Liver (tissue), 8 donors: ENCODE measurements at regions not wholly inside any gene's neighbourhood (a gene's known extent, or its start where the extent isn't known, plus 50 kb on each side); places are given as distances from the start of the nearest gene placed in this dataset.
A peak's percentile ranks its signal among the peaks of the same experiment; 100 is the strongest.

Experiments used
- DNase-seq: peaks from one replicate; pipeline ENCODE4 v3.0.0-alpha.2; 2017; ENCODE audit warnings: low spot score
- H3K27ac ChIP-seq, 2 donors: one replicate each; pipeline ENCODE4 v1.7.0; 2013; ENCODE audit warnings: inconsistent platforms in 2 of 2, low read length in 2 of 2, control low read depth in 1 of 2, low read depth in 1 of 2, mild to moderate bottlenecking in 1 of 2
- H3K27me3 ChIP-seq, 4 donors: one replicate each; pipeline versions ENCODE4 v1.6.1 to v1.7.0; 2013; ENCODE audit warnings: low read length in 3 of 4, inconsistent platforms in 1 of 4, mild to moderate bottlenecking in 1 of 4, moderate library complexity in 1 of 4; ENCODE audit not compliant: control insufficient read depth in 4 of 4, insufficient read depth in 4 of 4
- H3K36me3 ChIP-seq, 4 donors: one replicate each; pipeline versions ENCODE4 v1.6.1 to v1.7.0; 2013; ENCODE audit warnings: low read length in 3 of 4, mild to moderate bottlenecking in 3 of 4, low read depth in 1 of 4, moderate library complexity in 1 of 4; ENCODE audit not compliant: control insufficient read depth in 4 of 4, insufficient read depth in 3 of 4
- H3K4me1 ChIP-seq, 4 donors: one replicate each; pipeline versions ENCODE4 v1.6.1 to v1.7.0; 2013; ENCODE audit warnings: low read length in 3 of 4, mild to moderate bottlenecking in 3 of 4, moderate library complexity in 1 of 4; ENCODE audit not compliant: control insufficient read depth in 4 of 4, insufficient read depth in 4 of 4
- H3K4me3 ChIP-seq, 3 donors: one replicate each; pipeline versions ENCODE4 v1.6.1 to v1.7.0; 2013; ENCODE audit warnings: low read length in 3 of 3, control low read depth in 1 of 3, low read depth in 1 of 3, mild to moderate bottlenecking in 1 of 3
- H3K9ac ChIP-seq, 2 donors: one replicate each; pipeline ENCODE4 v1.7.0; 2013; ENCODE audit warnings: low read length in 2 of 2, mild to moderate bottlenecking in 2 of 2, moderate library complexity in 2 of 2, control low read depth in 1 of 2, low read depth in 1 of 2
- H3K9me3 ChIP-seq, 4 donors: one replicate each; pipeline versions ENCODE4 v1.6.1 to v1.7.0; 2013; ENCODE audit warnings: low read length in 3 of 4; ENCODE audit not compliant: control insufficient read depth in 4 of 4
- EGR1 ChIP-seq, 2 donors: IDR thresholded peaks; 2 replicates each; pipeline ENCODE4 v1.6.1; 2016 to 2018; ENCODE audit warnings: antibody characterized with exemption in 2 of 2, low read depth in 2 of 2
- FOXA1 ChIP-seq: IDR thresholded peaks from 2 replicates; pipeline ENCODE4 v1.6.1; 2016; ENCODE audit warnings: antibody characterized with exemption
- FOXA2 ChIP-seq: IDR thresholded peaks from 2 replicates; pipeline ENCODE4 v1.6.1; 2016; ENCODE audit warnings: antibody characterized with exemption
- GABPA ChIP-seq, 2 donors: IDR thresholded peaks in 1 of 2; conservative IDR thresholded peaks in 1 of 2; 2 replicates each; pipeline ENCODE4 v1.6.1; 2016; ENCODE audit warnings: antibody characterized with exemption in 2 of 2, mild to moderate bottlenecking in 1 of 2, moderate library complexity in 1 of 2
- HNF4A ChIP-seq, 2 donors: conservative IDR thresholded peaks; 2 replicates each; pipeline ENCODE4 v1.6.1; 2016; ENCODE audit warnings: antibody characterized with exemption in 2 of 2, mild to moderate bottlenecking in 2 of 2
- HNF4G ChIP-seq: IDR thresholded peaks from 2 replicates; pipeline ENCODE4 v1.6.1; 2016; ENCODE audit warnings: antibody characterized with exemption
- JUND ChIP-seq, 2 donors: IDR thresholded peaks; 2 replicates each; pipeline ENCODE4 v1.6.1; 2016; ENCODE audit warnings: antibody characterized with exemption in 2 of 2
- NR2F2 ChIP-seq: IDR thresholded peaks from 2 replicates; pipeline ENCODE4 v1.6.1; 2016; ENCODE audit warnings: antibody characterized with exemption
- RAD21 ChIP-seq, 2 donors: IDR thresholded peaks; 2 replicates each; pipeline ENCODE4 v1.6.1; 2016; ENCODE audit warnings: antibody characterized with exemption in 2 of 2, mild to moderate bottlenecking in 2 of 2
- RXRA ChIP-seq, 2 donors: IDR thresholded peaks; 2 replicates each; pipeline ENCODE4 v1.6.1; 2017 to 2018; ENCODE audit warnings: antibody characterized with exemption in 2 of 2, mild to moderate bottlenecking in 1 of 2
- SP1 ChIP-seq: IDR thresholded peaks from 2 replicates; pipeline ENCODE4 v1.6.1; 2018; ENCODE audit warnings: antibody characterized with exemption, mild to moderate bottlenecking
- TAF1 ChIP-seq: conservative IDR thresholded peaks from 2 replicates; pipeline ENCODE4 v1.6.1; 2016; ENCODE audit warnings: antibody characterized with exemption, mild to moderate bottlenecking
- YY1 ChIP-seq: IDR thresholded peaks from 2 replicates; pipeline ENCODE4 v1.6.1; 2016; ENCODE audit warnings: antibody characterized with exemption, mild to moderate bottlenecking
- WGBS: extraction: QIAGEN DNeasy Blood & Tissue Kit; methylation state at CpG from one replicate; pipeline ENCODE4 v1.1.7; 2013; 5-methylcytosine and 5-hydroxymethylcytosine counted together
- TF ChIP-seq, protein P1 (sequence below): fragments of 150-350 bp; IDR thresholded peaks from 2 replicates; pipeline ENCODE4 v1.5.1; 2017; ENCODE audit warnings: improper control_type of control experiment, low read depth, low read length; ENCODE audit not compliant: missing input control
- TF ChIP-seq, protein P2 (sequence below): IDR thresholded peaks from 2 replicates; pipeline ENCODE4 v1.6.1; 2016; ENCODE audit warnings: antibody characterized with exemption
- TF ChIP-seq, protein P3 (sequence below): IDR thresholded peaks from 2 replicates; pipeline ENCODE4 v1.6.1; 2016; ENCODE audit warnings: antibody characterized with exemption, mild to moderate bottlenecking
- TF ChIP-seq, protein P4 (sequence below): IDR thresholded peaks from 2 replicates; pipeline ENCODE4 v1.6.1; 2016; ENCODE audit warnings: antibody characterized with exemption
- TF ChIP-seq, protein P5 (sequence below): IDR thresholded peaks from 2 replicates; pipeline ENCODE4 v1.6.1; 2016; ENCODE audit warnings: antibody characterized with exemption
- donor health status: healthy.
- donor health status: healthy.
- donor health status: healthy.
- donor health status: healthy.
- donor health status: healthy.

DNA sequence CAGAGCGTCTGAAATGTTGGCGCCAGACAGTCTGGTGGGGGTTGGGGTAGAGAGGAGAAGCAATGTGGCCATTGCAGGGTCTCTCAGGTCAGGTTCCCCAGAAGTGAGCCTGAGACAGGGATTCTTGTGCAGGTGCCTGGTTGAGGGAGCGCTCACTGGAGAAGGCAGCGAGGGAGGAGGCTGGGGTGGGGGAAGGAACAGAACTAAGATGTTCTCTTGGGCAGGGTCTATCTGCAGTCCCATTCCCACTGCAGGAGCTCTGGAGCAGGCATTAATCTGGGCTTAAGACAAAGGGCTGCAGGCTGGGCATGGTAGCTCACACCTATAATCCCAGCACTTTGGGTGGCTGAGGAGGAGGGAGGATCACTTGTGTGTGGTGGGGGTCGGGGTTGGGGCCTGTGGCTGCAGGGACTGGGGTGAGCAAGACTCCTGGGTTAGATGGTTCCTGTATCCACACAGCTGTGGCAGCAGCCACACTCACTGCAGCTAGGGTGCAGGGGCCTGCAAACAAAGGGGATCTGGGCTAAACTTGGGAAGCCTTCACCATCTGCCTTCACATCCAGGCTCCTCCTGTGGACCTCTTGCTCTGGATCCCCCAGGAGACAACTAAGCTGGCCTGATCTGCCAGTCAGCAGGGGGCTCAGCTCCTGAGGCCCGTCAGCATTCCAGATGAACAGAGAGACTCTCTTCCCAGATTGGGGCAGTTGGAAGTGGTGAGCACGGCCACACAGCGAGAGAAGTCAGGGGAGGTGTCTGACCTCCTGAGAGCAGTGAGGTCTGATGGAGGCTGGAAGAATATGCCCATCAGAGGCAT lies 172.5 kb downstream of the ABHD5 start:
- TF ChIP-seq HNF4G (no peak), GABPA (IDR thresholded peaks at IDR 0.05 in 1 of 2, conservative IDR thresholded peaks at IDR 0.05 in 1 of 2) (no peak), FOXA1 (no peak), RXRA (IDR thresholded peaks at IDR 0.05) (no peak), TAF1 (no peak), RAD21 (IDR thresholded peaks at IDR 0.05) (no peak), JUND (IDR thresholded peaks at IDR 0.05) (no peak), YY1 (no peak), EGR1 (IDR thresholded peaks at IDR 0.05; ENCODE audit: low read depth in 2 of 2) (no peak), SP1 (no peak), HNF4A (conservative IDR thresholded peaks at IDR 0.05) (no peak), NR2F2 (no peak), FOXA2 (no peak)
- TF ChIP-seq, protein P1, sequence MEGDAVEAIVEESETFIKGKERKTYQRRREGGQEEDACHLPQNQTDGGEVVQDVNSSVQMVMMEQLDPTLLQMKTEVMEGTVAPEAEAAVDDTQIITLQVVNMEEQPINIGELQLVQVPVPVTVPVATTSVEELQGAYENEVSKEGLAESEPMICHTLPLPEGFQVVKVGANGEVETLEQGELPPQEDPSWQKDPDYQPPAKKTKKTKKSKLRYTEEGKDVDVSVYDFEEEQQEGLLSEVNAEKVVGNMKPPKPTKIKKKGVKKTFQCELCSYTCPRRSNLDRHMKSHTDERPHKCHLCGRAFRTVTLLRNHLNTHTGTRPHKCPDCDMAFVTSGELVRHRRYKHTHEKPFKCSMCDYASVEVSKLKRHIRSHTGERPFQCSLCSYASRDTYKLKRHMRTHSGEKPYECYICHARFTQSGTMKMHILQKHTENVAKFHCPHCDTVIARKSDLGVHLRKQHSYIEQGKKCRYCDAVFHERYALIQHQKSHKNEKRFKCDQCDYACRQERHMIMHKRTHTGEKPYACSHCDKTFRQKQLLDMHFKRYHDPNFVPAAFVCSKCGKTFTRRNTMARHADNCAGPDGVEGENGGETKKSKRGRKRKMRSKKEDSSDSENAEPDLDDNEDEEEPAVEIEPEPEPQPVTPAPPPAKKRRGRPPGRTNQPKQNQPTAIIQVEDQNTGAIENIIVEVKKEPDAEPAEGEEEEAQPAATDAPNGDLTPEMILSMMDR = no peak
- TF ChIP-seq, protein P2, sequence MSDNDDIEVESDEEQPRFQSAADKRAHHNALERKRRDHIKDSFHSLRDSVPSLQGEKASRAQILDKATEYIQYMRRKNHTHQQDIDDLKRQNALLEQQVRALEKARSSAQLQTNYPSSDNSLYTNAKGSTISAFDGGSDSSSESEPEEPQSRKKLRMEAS = no peak
- TF ChIP-seq, protein P3, sequence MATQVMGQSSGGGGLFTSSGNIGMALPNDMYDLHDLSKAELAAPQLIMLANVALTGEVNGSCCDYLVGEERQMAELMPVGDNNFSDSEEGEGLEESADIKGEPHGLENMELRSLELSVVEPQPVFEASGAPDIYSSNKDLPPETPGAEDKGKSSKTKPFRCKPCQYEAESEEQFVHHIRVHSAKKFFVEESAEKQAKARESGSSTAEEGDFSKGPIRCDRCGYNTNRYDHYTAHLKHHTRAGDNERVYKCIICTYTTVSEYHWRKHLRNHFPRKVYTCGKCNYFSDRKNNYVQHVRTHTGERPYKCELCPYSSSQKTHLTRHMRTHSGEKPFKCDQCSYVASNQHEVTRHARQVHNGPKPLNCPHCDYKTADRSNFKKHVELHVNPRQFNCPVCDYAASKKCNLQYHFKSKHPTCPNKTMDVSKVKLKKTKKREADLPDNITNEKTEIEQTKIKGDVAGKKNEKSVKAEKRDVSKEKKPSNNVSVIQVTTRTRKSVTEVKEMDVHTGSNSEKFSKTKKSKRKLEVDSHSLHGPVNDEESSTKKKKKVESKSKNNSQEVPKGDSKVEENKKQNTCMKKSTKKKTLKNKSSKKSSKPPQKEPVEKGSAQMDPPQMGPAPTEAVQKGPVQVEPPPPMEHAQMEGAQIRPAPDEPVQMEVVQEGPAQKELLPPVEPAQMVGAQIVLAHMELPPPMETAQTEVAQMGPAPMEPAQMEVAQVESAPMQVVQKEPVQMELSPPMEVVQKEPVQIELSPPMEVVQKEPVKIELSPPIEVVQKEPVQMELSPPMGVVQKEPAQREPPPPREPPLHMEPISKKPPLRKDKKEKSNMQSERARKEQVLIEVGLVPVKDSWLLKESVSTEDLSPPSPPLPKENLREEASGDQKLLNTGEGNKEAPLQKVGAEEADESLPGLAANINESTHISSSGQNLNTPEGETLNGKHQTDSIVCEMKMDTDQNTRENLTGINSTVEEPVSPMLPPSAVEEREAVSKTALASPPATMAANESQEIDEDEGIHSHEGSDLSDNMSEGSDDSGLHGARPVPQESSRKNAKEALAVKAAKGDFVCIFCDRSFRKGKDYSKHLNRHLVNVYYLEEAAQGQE = no peak
- TF ChIP-seq, protein P4, sequence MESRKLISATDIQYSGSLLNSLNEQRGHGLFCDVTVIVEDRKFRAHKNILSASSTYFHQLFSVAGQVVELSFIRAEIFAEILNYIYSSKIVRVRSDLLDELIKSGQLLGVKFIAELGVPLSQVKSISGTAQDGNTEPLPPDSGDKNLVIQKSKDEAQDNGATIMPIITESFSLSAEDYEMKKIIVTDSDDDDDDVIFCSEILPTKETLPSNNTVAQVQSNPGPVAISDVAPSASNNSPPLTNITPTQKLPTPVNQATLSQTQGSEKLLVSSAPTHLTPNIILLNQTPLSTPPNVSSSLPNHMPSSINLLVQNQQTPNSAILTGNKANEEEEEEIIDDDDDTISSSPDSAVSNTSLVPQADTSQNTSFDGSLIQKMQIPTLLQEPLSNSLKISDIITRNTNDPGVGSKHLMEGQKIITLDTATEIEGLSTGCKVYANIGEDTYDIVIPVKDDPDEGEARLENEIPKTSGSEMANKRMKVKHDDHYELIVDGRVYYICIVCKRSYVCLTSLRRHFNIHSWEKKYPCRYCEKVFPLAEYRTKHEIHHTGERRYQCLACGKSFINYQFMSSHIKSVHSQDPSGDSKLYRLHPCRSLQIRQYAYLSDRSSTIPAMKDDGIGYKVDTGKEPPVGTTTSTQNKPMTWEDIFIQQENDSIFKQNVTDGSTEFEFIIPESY = no peak
- TF ChIP-seq, protein P5, sequence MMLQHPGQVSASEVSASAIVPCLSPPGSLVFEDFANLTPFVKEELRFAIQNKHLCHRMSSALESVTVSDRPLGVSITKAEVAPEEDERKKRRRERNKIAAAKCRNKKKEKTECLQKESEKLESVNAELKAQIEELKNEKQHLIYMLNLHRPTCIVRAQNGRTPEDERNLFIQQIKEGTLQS = no peak
- H3K36me3 ChIP-seq = no peaks in the 10 kb centered on the region
- WGBS = 85% methylated on average over 8 of the region's 8 CpGs
- peak; percentile 17 for DNase-seq
- no peaks in the 10 kb centered on the region for H3K4me1 ChIP-seq
- no peak overlapping the region for H3K9ac ChIP-seq
- H3K4me3 ChIP-seq = no peak overlapping the region
- H3K9me3 ChIP-seq = no peaks in the 10 kb centered on the region
- no peaks in the 10 kb centered on the region for H3K27me3 ChIP-seq
- H3K27ac ChIP-seq = no peak overlapping the region
